ENCODE measurements at regions not wholly inside any gene's neighbourhood (a gene's known extent, or its start where the extent isn't known, plus 50 kb on each side); places are given as distances from the start of the nearest gene placed in this dataset.
"Not testable (repeated sequence)": the region's sequence is repeated elsewhere in the genome, so short reads cannot be mapped to it uniquely, and the experiment has no call there.

- no peak for DNase-seq (ENCODE audit: low read depth)
Measured at GRCh38 chr1:96185181-96185580, 536.4 kb upstream of the PTBP2 start.

GRCh38 chr1:96187020-96187419 lies 534.6 kb upstream of the PTBP2 start:
- no peak for DNase-seq (ENCODE audit: low read depth)

GRCh38 chr1:96191165-96191564 lies 530.4 kb upstream of the PTBP2 start:
- no peak for DNase-seq (ENCODE audit: low read depth)

GRCh38 chr1:96206451-96206850 lies 515.1 kb upstream of the PTBP2 start:
- no peak for DNase-seq (ENCODE audit: low read depth)

- DNase-seq (ENCODE audit: low read depth): no peak
Measured at GRCh38 chr1:96207936-96208335, 513.6 kb upstream of the PTBP2 start.

- no peak for DNase-seq (ENCODE audit: low read depth)
Measured at GRCh38 chr1:96208428-96208827, 513.2 kb upstream of the PTBP2 start.

GRCh38 chr1:96210054-96210453 lies 511.5 kb upstream of the PTBP2 start:
- DNase-seq (ENCODE audit: low read depth): no peak

GRCh38 chr1:96211202-96211601 lies 510.4 kb upstream of the PTBP2 start:
- DNase-seq (ENCODE audit: low read depth): no peak

- DNase-seq (ENCODE audit: low read depth): no peak
Measured at GRCh38 chr1:96214982-96215381, 506.6 kb upstream of the PTBP2 start.

GRCh38 chr1:96220651-96221050 lies 500.9 kb upstream of the PTBP2 start:
- DNase-seq (ENCODE audit: low read depth): no peak

- no peak for DNase-seq (ENCODE audit: low read depth)
Measured at GRCh38 chr1:96222701-96223100, 498.9 kb upstream of the PTBP2 start.

GRCh38 chr1:96224229-96224628 lies 497.4 kb upstream of the PTBP2 start:
- not testable (repeated sequence) for DNase-seq (ENCODE audit: low read depth)

- no peak for DNase-seq (ENCODE audit: low read depth)
Measured at GRCh38 chr1:96233422-96233821, 488.2 kb upstream of the PTBP2 start.

GRCh38 chr1:96234299-96234698 lies 487.3 kb upstream of the PTBP2 start:
- DNase-seq (ENCODE audit: low read depth): peak; percentile 66

- DNase-seq (ENCODE audit: low read depth): peak; percentile 70
Measured at GRCh38 chr1:96236156-96236739, 485.3 kb upstream of the PTBP2 start.

- no peak for DNase-seq (ENCODE audit: low read depth)
Measured at GRCh38 chr1:96238426-96238825, 483.2 kb upstream of the PTBP2 start.

GRCh38 chr1:96240438-96240837 lies 481.1 kb upstream of the PTBP2 start:
- no peak for DNase-seq (ENCODE audit: low read depth)

GRCh38 chr1:96253246-96254035 lies 468.1 kb upstream of the PTBP2 start:
- DNase-seq (ENCODE audit: low read depth): peak; percentile 12

- DNase-seq (ENCODE audit: low read depth): peak; percentile 22
Measured at GRCh38 chr1:96256130-96256790, 465.3 kb upstream of the PTBP2 start.

GRCh38 chr1:96259399-96259798 lies 462.2 kb upstream of the PTBP2 start:
- DNase-seq (ENCODE audit: low read depth): no peak

GRCh38 chr1:96281491-96281890 lies 440.1 kb upstream of the PTBP2 start:
- DNase-seq (ENCODE audit: low read depth): no peak

- no peak for DNase-seq (ENCODE audit: low read depth)
Measured at GRCh38 chr1:96290033-96290432, 431.6 kb upstream of the PTBP2 start.

- no peak for DNase-seq (ENCODE audit: low read depth)
Measured at GRCh38 chr1:96290801-96291200, 430.8 kb upstream of the PTBP2 start.

All from iris pigment epithelial cell (primary cell).